ENCODE measurements at regions not wholly inside any gene's neighbourhood (a gene's known extent, or its start where the extent isn't known, plus 50 kb on each side); places are given as distances from the start of the nearest gene placed in this dataset.

- H3K27ac Mint-ChIP-seq = no peak overlapping the region
- DNase-seq (ENCODE audit: low spot score in 2 of 2, unreplicated experiment in 2 of 2) = no peak
These were observed 126.1 kb upstream of the AGR3 start for GRCh38 chr7:17007841-17008240.

GRCh38 chr7:17009007-17009719, 127.4 kb upstream of the AGR3 start:
- peaks cover 9% of the 10 kb centered on the region for H3K36me3 Mint-ChIP-seq
- H3K4me3 Mint-ChIP-seq = no peak overlapping the region
- peaks cover 27% of the 10 kb centered on the region for H3K9me3 Mint-ChIP-seq
- H3K4me1 Mint-ChIP-seq = no peaks in the 10 kb centered on the region
- H3K27me3 Mint-ChIP-seq (ENCODE audit: low read depth) = no peaks in the 10 kb centered on the region
- H3K27ac Mint-ChIP-seq = no peak overlapping the region
- no peak for DNase-seq (ENCODE audit: low spot score in 2 of 2, unreplicated experiment in 2 of 2)
- TF ChIP-seq CTCF (IDR thresholded peaks at IDR 0.05; ENCODE audit: unreplicated experiment) = no peak

More at GRCh38 chr7:17007841-17008240, 126.1 kb upstream of the AGR3 start:
- peaks cover 38% of the 10 kb centered on the region for H3K9me3 Mint-ChIP-seq
- H3K4me1 Mint-ChIP-seq = no peaks in the 10 kb centered on the region
- TF ChIP-seq CTCF (IDR thresholded peaks at IDR 0.05; ENCODE audit: unreplicated experiment) = no peak
- H3K4me3 Mint-ChIP-seq = no peak overlapping the region
- no peaks in the 10 kb centered on the region for H3K27me3 Mint-ChIP-seq (ENCODE audit: low read depth)
- peaks cover 9% of the 10 kb centered on the region for H3K36me3 Mint-ChIP-seq

GRCh38 chr7:17009933-17010332, 128.2 kb upstream of the AGR3 start:
- DNase-seq (ENCODE audit: low spot score in 2 of 2, unreplicated experiment in 2 of 2) = no peak
- Mint-ChIP-seq H3K27ac (no peak overlapping the region), H3K36me3 (peaks cover 5% of the 10 kb centered on the region), H3K27me3 (ENCODE audit: low read depth) (no peaks in the 10 kb centered on the region), H3K4me1 (no peaks in the 10 kb centered on the region), H3K9me3 (peaks cover 21% of the 10 kb centered on the region), H3K4me3 (no peak overlapping the region)
- no peak for TF ChIP-seq CTCF (IDR thresholded peaks at IDR 0.05; ENCODE audit: unreplicated experiment)

- no peaks in the 10 kb centered on the region for H3K27me3 Mint-ChIP-seq (ENCODE audit: low read depth)
- no peak for DNase-seq (ENCODE audit: low spot score in 2 of 2, unreplicated experiment in 2 of 2)
- no peak overlapping the region for H3K27ac Mint-ChIP-seq
- H3K9me3 Mint-ChIP-seq = peaks cover 13% of the 10 kb centered on the region
- TF ChIP-seq CTCF (IDR thresholded peaks at IDR 0.05; ENCODE audit: unreplicated experiment) = no peak
- H3K36me3 Mint-ChIP-seq = no peaks in the 10 kb centered on the region
- no peak overlapping the region for H3K4me3 Mint-ChIP-seq
- peaks cover 8% of the 10 kb centered on the region for H3K4me1 Mint-ChIP-seq
These were observed 129.0 kb upstream of the AGR3 start for GRCh38 chr7:17010637-17011300.

- Mint-ChIP-seq H3K27me3 (ENCODE audit: low read depth) (no peaks in the 10 kb centered on the region), H3K27ac (no peak overlapping the region), H3K9me3 (peaks cover 4% of the 10 kb centered on the region), H3K4me1 (peaks cover 16% of the 10 kb centered on the region), H3K4me3 (no peak overlapping the region), H3K36me3 (no peaks in the 10 kb centered on the region)
- TF ChIP-seq CTCF (IDR thresholded peaks at IDR 0.05; ENCODE audit: unreplicated experiment) = no peak
- no peak for DNase-seq (ENCODE audit: low spot score in 2 of 2, unreplicated experiment in 2 of 2)
These were observed 131.4 kb upstream of the AGR3 start for GRCh38 chr7:17013204-17013603.
